Colonic mucosa (tissue), 4 donors: ENCODE measurements at regions not wholly inside any gene's neighbourhood (a gene's known extent, or its start where the extent isn't known, plus 50 kb on each side); places are given as distances from the start of the nearest gene placed in this dataset.

Experiments used
- DNase-seq: peaks from one replicate; pipeline ENCODE4 v3.0.0-alpha.2; 2020
- H3K27ac ChIP-seq: fragments of 200-600 bp; one replicate; pipeline ENCODE4 v1.8.0; 2021
- H3K27me3 ChIP-seq: fragments of 200-600 bp; one replicate; pipeline ENCODE4 v1.8.0; 2021
- H3K36me3 ChIP-seq: fragments of 200-600 bp; one replicate; pipeline ENCODE4 v1.8.0; 2021
- H3K4me1 ChIP-seq: fragments of 200-600 bp; one replicate; pipeline ENCODE4 v1.8.0; 2021; ENCODE audit warnings: mild to moderate bottlenecking
- H3K4me3 ChIP-seq: fragments of 200-600 bp; one replicate; pipeline ENCODE4 v1.8.0; 2021
- H3K9ac ChIP-seq, 2 donors: one replicate each; pipeline ENCODE4 v1.7.0; 2013; ENCODE audit warnings: control low read depth in 2 of 2, low read depth in 2 of 2, low read length in 2 of 2
- H3K9me3 ChIP-seq: fragments of 200-600 bp; one replicate; pipeline ENCODE4 v1.8.0; 2021
- CTCF ChIP-seq: fragments of 200-600 bp; IDR thresholded peaks from one replicate; pipeline ENCODE4 v1.8.0; 2022; ENCODE audit warnings: antibody characterized with exemption, mild to moderate bottlenecking
- intact Hi-C: fragments of 100-400 bp; cut with DNase I; formaldehyde crosslinking; loops from one replicate; pipeline ENCODE4 v1.14.1; 2022
- donor health status: healthy.
- donor health status: DM: no; HTN: no; CAD: no.
- donor health status: DM: no; HTN: no; CAD: no.

DNA sequence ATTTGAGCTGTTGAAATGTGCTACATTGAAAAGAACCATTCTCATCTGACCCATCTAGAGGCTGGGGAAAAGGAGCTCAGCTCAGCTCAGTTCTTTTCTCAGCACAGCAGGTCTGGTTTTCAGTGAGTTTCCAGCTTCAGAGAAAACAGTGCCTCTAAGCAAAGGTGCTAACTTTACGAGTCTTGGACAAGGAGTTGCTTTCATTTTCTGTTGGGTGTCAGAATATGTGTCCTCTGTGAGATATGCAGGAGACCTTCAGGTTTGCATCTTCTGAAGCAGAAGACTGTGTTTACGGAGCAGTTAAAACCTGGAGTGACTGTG lies 321.3 kb upstream of the USP24 start:
- Histone ChIP-seq H3K9me3 (no peaks in the 10 kb centered on the region), H3K4me1 (no peaks in the 10 kb centered on the region), H3K36me3 (no peaks in the 10 kb centered on the region), H3K9ac (no peak overlapping the region), H3K4me3 (no peak overlapping the region), H3K27me3 (no peaks in the 10 kb centered on the region), H3K27ac (no peak overlapping the region)
- no peak for TF ChIP-seq CTCF
- DNase-seq = no peak
- intact Hi-C loops = no loop called here

DNA sequence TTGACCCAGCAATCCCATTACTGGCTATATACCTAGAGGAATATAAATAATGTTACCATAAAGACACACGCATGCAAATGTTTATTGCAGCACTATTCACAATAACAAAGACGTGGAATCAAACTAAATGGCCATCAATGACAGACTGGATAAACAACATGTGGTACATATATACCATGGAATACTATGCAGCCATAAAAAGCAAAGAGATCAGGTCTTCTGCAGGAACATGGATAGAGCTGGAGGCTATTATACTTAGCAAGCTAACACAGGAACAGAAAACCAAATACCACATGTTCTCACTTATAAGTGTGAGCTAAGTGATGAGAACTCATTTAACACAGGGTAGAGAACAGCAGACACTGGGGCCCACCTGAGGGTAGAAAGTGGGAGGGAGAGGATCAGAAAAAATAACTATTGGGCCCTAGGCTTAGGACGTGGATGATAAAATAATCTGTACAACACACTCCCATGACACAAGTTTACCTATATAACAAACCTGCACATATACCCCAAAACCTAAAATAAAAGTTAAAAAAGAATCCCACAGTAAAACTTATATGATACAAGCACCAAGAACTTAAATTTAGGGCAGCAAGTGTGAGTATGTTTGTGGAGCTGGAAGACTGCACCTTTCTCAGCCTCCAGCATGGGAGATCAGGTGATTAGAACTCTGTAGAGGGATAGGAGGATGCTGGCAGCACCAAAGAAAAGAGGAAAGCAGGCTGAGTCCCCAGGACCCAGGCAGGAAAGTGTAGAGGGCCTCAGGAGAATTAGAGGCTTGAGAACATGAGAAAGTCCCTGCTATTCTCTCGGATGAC lies 320.8 kb upstream of the USP24 start:
- no peak for TF ChIP-seq CTCF
- H3K36me3 ChIP-seq = no peaks in the 10 kb centered on the region
- H3K9me3 ChIP-seq = no peaks in the 10 kb centered on the region
- intact Hi-C loops = no loop called here
- H3K27ac ChIP-seq = no peak overlapping the region
- DNase-seq = no peak
- no peak overlapping the region for H3K9ac ChIP-seq
- H3K4me1 ChIP-seq = no peaks in the 10 kb centered on the region
- H3K4me3 ChIP-seq = no peak overlapping the region
- no peaks in the 10 kb centered on the region for H3K27me3 ChIP-seq

- Histone ChIP-seq H3K4me1 (no peaks in the 10 kb centered on the region), H3K9me3 (no peaks in the 10 kb centered on the region), H3K9ac (no peak overlapping the region), H3K36me3 (no peaks in the 10 kb centered on the region), H3K27me3 (no peaks in the 10 kb centered on the region), H3K4me3 (no peak overlapping the region), H3K27ac (no peak overlapping the region)
- intact Hi-C loops = no loop called here
- DNase-seq = no peak
- TF ChIP-seq CTCF = no peak
Measured at GRCh38 chr1:55534565-55535121, 319.5 kb upstream of the USP24 start.

DNA sequence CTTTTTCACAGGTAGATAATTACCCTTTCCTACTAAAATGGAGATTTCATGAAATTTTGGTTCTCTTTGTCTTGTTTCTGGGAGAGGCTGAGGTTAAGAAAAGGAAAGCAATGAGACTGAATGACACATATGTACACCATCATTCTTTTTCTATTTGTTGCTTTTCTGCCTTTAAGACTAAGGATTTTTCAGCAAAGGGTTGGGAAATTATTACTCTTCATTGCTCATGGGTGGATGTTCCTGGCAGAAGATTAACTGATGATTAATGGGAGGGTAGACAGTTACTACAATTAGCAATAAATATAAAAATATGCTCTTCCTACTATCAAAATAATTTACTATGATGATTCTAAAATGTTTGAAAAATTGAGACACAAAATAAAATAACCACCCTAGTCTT lies 316.5 kb upstream of the USP24 start:
- H3K27ac ChIP-seq = no peak overlapping the region
- H3K4me3 ChIP-seq = no peak overlapping the region
- intact Hi-C loops = no loop called here
- H3K9me3 ChIP-seq = no peaks in the 10 kb centered on the region
- H3K4me1 ChIP-seq = no peaks in the 10 kb centered on the region
- no peak for TF ChIP-seq CTCF
- H3K36me3 ChIP-seq = no peaks in the 10 kb centered on the region
- H3K27me3 ChIP-seq = no peaks in the 10 kb centered on the region
- no peak overlapping the region for H3K9ac ChIP-seq
- no peak for DNase-seq

GRCh38 chr1:55530749-55531478 lies 315.8 kb upstream of the USP24 start:
- intact Hi-C loops = no loop called here
- H3K9me3 ChIP-seq = no peaks in the 10 kb centered on the region
- TF ChIP-seq CTCF = no peak
- H3K36me3 ChIP-seq = no peaks in the 10 kb centered on the region
- H3K4me1 ChIP-seq = no peaks in the 10 kb centered on the region
- no peaks in the 10 kb centered on the region for H3K27me3 ChIP-seq
- H3K4me3 ChIP-seq = no peak overlapping the region
- DNase-seq = no peak
- no peak overlapping the region for H3K9ac ChIP-seq
- no peak overlapping the region for H3K27ac ChIP-seq
